NT2/D1 (cell line): ENCODE measurements at regions not wholly inside any gene's neighbourhood (a gene's known extent, or its start where the extent isn't known, plus 50 kb on each side); places are given as distances from the start of the nearest gene placed in this dataset.
A peak's percentile ranks its signal among the peaks of the same experiment; 100 is the strongest.

Experiments used
- DNase-seq: peaks from one replicate; pipeline ENCODE4 v3.0.0-alpha.2; 2011; ENCODE audit warnings: low read depth, low spot score
- H3K27me3 ChIP-seq: 2 replicates; pipeline ENCODE4 v1.6.0; 2011; ENCODE audit warnings: mild to moderate bottlenecking; ENCODE audit not compliant: insufficient read length, insufficient read depth
- H3K36me3 ChIP-seq: 2 replicates; pipeline ENCODE4 v1.6.1; 2011; ENCODE audit warnings: mild to moderate bottlenecking, low read length, mixed read lengths; ENCODE audit not compliant: insufficient read depth, insufficient read length
- H3K4me1 ChIP-seq: 2 replicates; pipeline ENCODE4 v1.5.1; 2011; ENCODE audit not compliant: insufficient read depth, insufficient read length
- H3K4me3 ChIP-seq: 2 replicates; pipeline ENCODE4 v1.5.1; 2011; ENCODE audit warnings: low read depth; ENCODE audit not compliant: insufficient read length
- H3K9ac ChIP-seq: 2 replicates; pipeline ENCODE4 v1.6.0; 2011; ENCODE audit warnings: low read depth; ENCODE audit not compliant: insufficient read length
- H3K9me3 ChIP-seq: 2 replicates; pipeline ENCODE4 v1.5.1; 2011; ENCODE audit warnings: mild to moderate bottlenecking, low read length; ENCODE audit not compliant: insufficient read depth
- SUZ12 ChIP-seq: IDR thresholded peaks from 2 replicates; pipeline ENCODE4 v1.6.1; 2011; ENCODE audit not compliant: insufficient read length, insufficient read depth; ENCODE audit errors: extremely low read depth
- YY1 ChIP-seq: IDR thresholded peaks from 2 replicates; pipeline ENCODE4 v1.6.1; 2011; ENCODE audit not compliant: insufficient read length, insufficient read depth
- ZNF274 ChIP-seq: IDR thresholded peaks from 2 replicates; pipeline ENCODE4 v1.6.1; 2011; ENCODE audit warnings: mild to moderate bottlenecking, low read depth, low read length

- no peak for DNase-seq
- H3K9ac ChIP-seq = no peak overlapping the region
- H3K4me1 ChIP-seq = no peaks in the 10 kb centered on the region
- no peaks in the 10 kb centered on the region; the same call in 1 of the 2 replicates for H3K9me3 ChIP-seq
- TF ChIP-seq SUZ12 (no peak), YY1 (no peak), ZNF274 (no peak)
- H3K27me3 ChIP-seq = no peaks in the 10 kb centered on the region
- H3K4me3 ChIP-seq = no peak overlapping the region
- no peaks in the 10 kb centered on the region for H3K36me3 ChIP-seq
Measured at GRCh38 chr6:167435209-167435728, 110.4 kb downstream of the TTLL2 start.

DNA sequence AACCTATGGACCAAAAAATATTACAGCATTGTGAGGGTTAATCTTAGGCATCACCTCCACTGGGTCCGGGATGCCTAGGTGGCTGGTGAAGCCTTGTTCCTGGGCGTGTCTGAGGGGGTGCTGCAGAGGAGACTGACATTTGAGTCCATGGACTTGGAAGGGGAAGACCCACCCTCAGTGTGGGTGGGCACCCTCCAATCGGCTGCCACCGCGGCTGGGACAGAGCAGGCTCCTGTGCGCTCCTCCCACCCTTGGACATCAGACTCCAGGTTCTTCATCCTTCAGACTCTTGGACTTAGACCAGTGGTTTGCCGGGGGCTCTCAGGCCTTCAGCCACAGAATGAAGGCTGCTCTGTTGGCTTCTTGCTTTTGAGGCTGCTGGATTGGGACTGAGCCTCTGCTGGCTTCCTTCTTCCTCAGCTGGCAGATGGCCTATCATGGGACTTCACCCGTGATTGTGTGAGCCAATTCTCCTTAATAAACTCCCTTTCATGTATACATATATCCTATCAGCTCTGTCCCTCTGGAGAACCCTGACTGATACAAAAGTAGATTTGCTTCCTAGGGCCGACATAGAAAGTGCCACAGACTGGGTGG lies 113.1 kb downstream of the TTLL2 start:
- no peaks in the 10 kb centered on the region; the same call in 1 of the 2 replicates for H3K9me3 ChIP-seq
- no peak for DNase-seq
- H3K36me3 ChIP-seq = no peaks in the 10 kb centered on the region
- TF ChIP-seq ZNF274 (no peak), YY1 (no peak), SUZ12 (no peak)
- no peak overlapping the region for H3K9ac ChIP-seq
- H3K4me3 ChIP-seq = no peak overlapping the region
- no peaks in the 10 kb centered on the region for H3K27me3 ChIP-seq
- H3K4me1 ChIP-seq = no peaks in the 10 kb centered on the region

- no peak for TF ChIP-seq ZNF274
- TF ChIP-seq YY1 = no peak
- no peak for TF ChIP-seq SUZ12
- H3K4me1 ChIP-seq = peaks cover 6% of the 10 kb centered on the region
Measured at GRCh38 chr6:167441715-167442206, 116.9 kb downstream of the TTLL2 start.

DNA sequence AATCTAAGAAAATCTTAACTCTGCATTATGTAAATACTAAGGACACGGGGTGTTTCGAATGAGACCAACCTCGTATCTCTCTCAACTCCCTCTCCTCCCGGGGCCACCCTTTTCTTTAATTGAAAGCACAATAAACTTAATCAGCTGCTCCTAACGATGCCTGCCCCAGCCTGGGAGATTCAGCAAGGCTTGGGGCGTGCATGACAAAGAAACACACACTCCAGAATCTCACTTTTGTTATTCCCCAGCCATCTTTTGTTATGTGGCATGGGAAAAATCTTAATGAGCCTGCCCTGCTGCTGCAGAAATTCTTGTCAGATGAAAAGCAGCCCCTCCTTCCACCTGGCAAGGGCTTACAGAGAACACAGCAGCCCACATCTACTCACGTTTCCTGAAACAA lies 117.4 kb downstream of the TTLL2 start:
- H3K4me3 ChIP-seq = no peak overlapping the region
- H3K9me3 ChIP-seq = no peaks in the 10 kb centered on the region; the same call in 1 of the 2 replicates
- TF ChIP-seq ZNF274 (no peak), SUZ12 (no peak), YY1 (no peak)
- peak; percentile 92 for DNase-seq
- H3K36me3 ChIP-seq = no peaks in the 10 kb centered on the region
- H3K4me1 ChIP-seq = peaks cover 6% of the 10 kb centered on the region
- H3K9ac ChIP-seq = peak overlapping the region; percentile 51
- H3K27me3 ChIP-seq = no peaks in the 10 kb centered on the region

More at GRCh38 chr6:167441715-167442206, 116.9 kb downstream of the TTLL2 start:
- Histone ChIP-seq H3K27me3 (no peaks in the 10 kb centered on the region), H3K9ac (peak overlapping the region; percentile 51), H3K36me3 (no peaks in the 10 kb centered on the region), H3K4me3 (no peak overlapping the region), H3K9me3 (no peaks in the 10 kb centered on the region; the same call in 1 of the 2 replicates)
- peak; percentile 61 for DNase-seq

DNA sequence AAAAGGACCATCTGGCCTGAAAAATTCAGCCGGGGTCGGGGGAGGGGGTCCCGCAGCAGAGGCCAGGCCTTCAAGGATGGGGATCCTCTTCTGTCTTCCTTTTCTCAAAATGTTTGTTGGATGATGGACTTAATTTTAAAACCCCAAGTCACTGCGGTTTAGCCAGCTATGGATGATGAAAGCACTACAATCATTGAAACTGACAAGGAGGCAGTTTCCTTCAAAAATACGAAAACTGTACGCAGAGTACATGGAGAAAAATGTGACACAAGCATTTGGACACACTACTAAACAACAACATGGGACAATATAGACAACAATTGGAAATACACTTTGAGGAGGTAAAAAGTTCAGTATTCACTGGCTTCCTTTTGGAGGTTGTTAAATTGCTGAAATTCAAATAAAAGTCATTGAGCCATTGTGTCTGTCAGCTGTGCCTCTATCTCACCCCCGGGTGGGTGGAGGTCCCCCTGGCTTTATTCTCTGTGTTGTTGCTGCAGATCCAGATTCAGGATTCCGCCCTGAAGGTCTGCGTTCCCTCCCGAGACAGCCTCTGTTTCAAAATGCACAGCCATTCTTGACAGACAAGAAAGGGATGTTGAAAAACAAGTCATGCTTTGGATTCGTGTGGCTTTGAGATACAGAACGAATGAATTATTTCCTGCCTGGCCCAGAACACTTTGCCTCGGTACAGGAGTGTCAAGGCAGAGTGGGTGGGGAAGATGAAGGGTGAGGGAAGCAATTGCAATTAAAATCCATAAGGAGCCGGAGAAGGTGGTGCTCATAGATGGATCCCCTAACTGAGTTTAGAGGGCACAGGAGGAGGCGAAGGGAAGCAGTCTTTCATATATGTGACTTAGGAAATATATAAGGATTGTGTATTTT lies 118.2 kb downstream of the TTLL2 start:
- H3K9me3 ChIP-seq = no peaks in the 10 kb centered on the region; the same call in 1 of the 2 replicates
- H3K9ac ChIP-seq = peak overlapping the region; percentile 56
- no peak for TF ChIP-seq SUZ12
- no peak for DNase-seq
- H3K4me3 ChIP-seq = no peak overlapping the region
- H3K36me3 ChIP-seq = no peaks in the 10 kb centered on the region
- peaks cover 6% of the 10 kb centered on the region for H3K4me1 ChIP-seq
- no peaks in the 10 kb centered on the region for H3K27me3 ChIP-seq

DNA sequence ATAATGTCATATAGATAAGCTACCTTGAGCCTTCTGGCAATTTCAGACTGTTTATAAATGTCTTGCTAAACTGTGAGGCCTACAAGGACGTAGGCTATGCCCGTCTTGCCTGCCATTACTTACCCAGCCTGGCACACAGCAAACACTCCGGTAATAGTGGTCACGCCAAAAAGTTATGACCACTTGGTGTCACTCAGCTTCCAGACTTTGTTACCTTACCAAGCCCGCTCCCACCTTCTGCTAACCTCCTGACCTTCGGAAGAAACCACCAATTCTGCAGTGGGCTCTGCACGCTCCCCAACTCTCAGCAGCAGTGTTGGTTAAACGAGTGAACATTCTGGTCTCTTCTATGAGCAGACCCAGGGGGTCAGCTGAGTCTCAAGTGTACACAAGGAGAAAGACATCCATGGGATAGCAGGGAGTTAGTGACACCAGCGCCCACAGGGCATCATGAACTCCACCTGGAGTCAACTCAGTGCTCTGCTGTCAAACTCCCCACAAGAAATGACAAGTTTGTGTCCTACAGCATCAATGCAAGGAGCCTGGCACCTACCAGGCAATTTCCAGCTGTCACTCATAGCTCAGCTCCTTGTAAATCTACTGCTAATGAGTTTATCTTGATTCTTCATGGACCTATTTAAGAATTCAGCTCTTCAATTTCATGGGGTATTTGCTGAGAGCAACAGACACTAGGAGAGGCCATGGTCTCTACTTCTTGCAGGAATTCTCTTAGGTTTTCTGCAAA lies 119.9 kb downstream of the TTLL2 start:
- Histone ChIP-seq H3K9ac (no peak overlapping the region), H3K27me3 (no peaks in the 10 kb centered on the region)
- no peak for TF ChIP-seq ZNF274
- TF ChIP-seq YY1 = no peak
- TF ChIP-seq SUZ12 = no peak

More for the DNA sequence above, 119.9 kb downstream of the TTLL2 start:
- no peak for DNase-seq
- Histone ChIP-seq H3K4me3 (no peak overlapping the region), H3K36me3 (no peaks in the 10 kb centered on the region), H3K9me3 (no peaks in the 10 kb centered on the region), H3K4me1 (peaks cover 6% of the 10 kb centered on the region)
